Heart left ventricle (tissue), 13 donors: ENCODE measurements at regions not wholly inside any gene's neighbourhood (a gene's known extent, or its start where the extent isn't known, plus 50 kb on each side); places are given as distances from the start of the nearest gene placed in this dataset.

ENCODE experiments used
- POLR2A ChIP-seq, 2 donors: fragments of 450-650 bp; IDR thresholded peaks; one replicate each; pipeline ENCODE4 v1.6.1; 2017; ENCODE audit warnings: antibody characterized with exemption in 2 of 2, mild to moderate bottlenecking in 2 of 2, moderate library complexity in 2 of 2
- TF ChIP-seq, protein P1 (sequence below), 12 donors: fragments of 200-600 bp; sonication (generic) in 4 of 12; IDR thresholded peaks; one replicate each; pipeline versions ENCODE4 v1.5.0 to v1.8.0; 2018 to 2022; ENCODE audit warnings: antibody characterized with exemption in 12 of 12, mild to moderate bottlenecking in 5 of 12
- donor health status: ischemic (EF 13 %, LVEDD 7.1; RV severe dilation, severe dysfunction).
- donor health status: DM: no; HTN: yes; CAD: no.
- donor health status: DM: no; HTN: no; CAD: no.
- donor health status: ischemic (EF 25% LVEDD 6.9; RV normal size, moderate dysfunction).
- donor health status: ischemic (EF 25% LVEDD 5.7; RV mildly dilated, moderate dysfunction).
- donor health status: ischemic (EF 35%, LVEDD 5.7; RV mildly dilated, moderate dysfunction).
- donor health status: nonischemic (EF 11% LVEDD 7.7; RV severe dilation, severe dysfunction).
- donor health status: DM: yes; HTN: yes; CAD: no.
- donor health status: PGD.
- donor health status: ischemic (EF 29% LVEDD 5.4; RV normal size, mild dysfunction).
- donor health status: nonischemic (EF 23%, LVEDD 6.1; RV moderate dilation, normal function).

GRCh38 chr1:172914501-172915144, 136.1 kb downstream of the TNFSF18 start:
- no peak for TF ChIP-seq POLR2A (IDR thresholded peaks at IDR 0.05)
- TF ChIP-seq, protein P1, sequence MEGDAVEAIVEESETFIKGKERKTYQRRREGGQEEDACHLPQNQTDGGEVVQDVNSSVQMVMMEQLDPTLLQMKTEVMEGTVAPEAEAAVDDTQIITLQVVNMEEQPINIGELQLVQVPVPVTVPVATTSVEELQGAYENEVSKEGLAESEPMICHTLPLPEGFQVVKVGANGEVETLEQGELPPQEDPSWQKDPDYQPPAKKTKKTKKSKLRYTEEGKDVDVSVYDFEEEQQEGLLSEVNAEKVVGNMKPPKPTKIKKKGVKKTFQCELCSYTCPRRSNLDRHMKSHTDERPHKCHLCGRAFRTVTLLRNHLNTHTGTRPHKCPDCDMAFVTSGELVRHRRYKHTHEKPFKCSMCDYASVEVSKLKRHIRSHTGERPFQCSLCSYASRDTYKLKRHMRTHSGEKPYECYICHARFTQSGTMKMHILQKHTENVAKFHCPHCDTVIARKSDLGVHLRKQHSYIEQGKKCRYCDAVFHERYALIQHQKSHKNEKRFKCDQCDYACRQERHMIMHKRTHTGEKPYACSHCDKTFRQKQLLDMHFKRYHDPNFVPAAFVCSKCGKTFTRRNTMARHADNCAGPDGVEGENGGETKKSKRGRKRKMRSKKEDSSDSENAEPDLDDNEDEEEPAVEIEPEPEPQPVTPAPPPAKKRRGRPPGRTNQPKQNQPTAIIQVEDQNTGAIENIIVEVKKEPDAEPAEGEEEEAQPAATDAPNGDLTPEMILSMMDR (IDR thresholded peaks at IDR 0.05), result no peak
